ENCODE measurements at regions not wholly inside any gene's neighbourhood (a gene's known extent, or its start where the extent isn't known, plus 50 kb on each side); places are given as distances from the start of the nearest gene placed in this dataset.

GRCh38 chr6:100269189-100269588 is 195.5 kb downstream of the SIM1 start:
- TF ChIP-seq SIN3A (IDR thresholded peaks at IDR 0.05; ENCODE audit: borderline replicate concordance, insufficient read depth, low read length) (no peak), POLR2AphosphoS5 (IDR thresholded peaks at IDR 0.05; ENCODE audit: low read depth, low read length) (no peak), REST (IDR thresholded peaks at IDR 0.05; ENCODE audit: insufficient read depth in 1 of 2, low read depth in 2 of 2, low read length in 2 of 2) (no peak), TAF1 (IDR thresholded peaks at IDR 0.05; ENCODE audit: borderline replicate concordance, insufficient read depth, low read length) (no peak), FOXP2 (optimal IDR thresholded peaks at IDR 0.05; ENCODE audit: borderline replicate concordance, extremely low read depth, extremely low read length, insufficient read depth) (no peak)

- no peak for TF ChIP-seq FOXP2 (optimal IDR thresholded peaks at IDR 0.05; ENCODE audit: borderline replicate concordance, extremely low read depth, extremely low read length, insufficient read depth)
- TF ChIP-seq REST (IDR thresholded peaks at IDR 0.05; ENCODE audit: insufficient read depth in 1 of 2, low read depth in 2 of 2, low read length in 2 of 2), result no peak
- no peak for TF ChIP-seq SIN3A (IDR thresholded peaks at IDR 0.05; ENCODE audit: borderline replicate concordance, insufficient read depth, low read length)
- TF ChIP-seq TAF1 (IDR thresholded peaks at IDR 0.05; ENCODE audit: borderline replicate concordance, insufficient read depth, low read length), result no peak
- no peak for TF ChIP-seq POLR2AphosphoS5 (IDR thresholded peaks at IDR 0.05; ENCODE audit: low read depth, low read length)
These were observed 196.4 kb downstream of the SIM1 start for GRCh38 chr6:100268326-100268725.

GRCh38 chr6:100267721-100268123 is 197.0 kb downstream of the SIM1 start:
- TF ChIP-seq SIN3A (IDR thresholded peaks at IDR 0.05; ENCODE audit: borderline replicate concordance, insufficient read depth, low read length) (no peak), REST (IDR thresholded peaks at IDR 0.05; ENCODE audit: insufficient read depth in 1 of 2, low read depth in 2 of 2, low read length in 2 of 2) (no peak), POLR2AphosphoS5 (IDR thresholded peaks at IDR 0.05; ENCODE audit: low read depth, low read length) (no peak), TAF1 (IDR thresholded peaks at IDR 0.05; ENCODE audit: borderline replicate concordance, insufficient read depth, low read length) (no peak), FOXP2 (optimal IDR thresholded peaks at IDR 0.05; ENCODE audit: borderline replicate concordance, extremely low read depth, extremely low read length, insufficient read depth) (no peak)

DNA sequence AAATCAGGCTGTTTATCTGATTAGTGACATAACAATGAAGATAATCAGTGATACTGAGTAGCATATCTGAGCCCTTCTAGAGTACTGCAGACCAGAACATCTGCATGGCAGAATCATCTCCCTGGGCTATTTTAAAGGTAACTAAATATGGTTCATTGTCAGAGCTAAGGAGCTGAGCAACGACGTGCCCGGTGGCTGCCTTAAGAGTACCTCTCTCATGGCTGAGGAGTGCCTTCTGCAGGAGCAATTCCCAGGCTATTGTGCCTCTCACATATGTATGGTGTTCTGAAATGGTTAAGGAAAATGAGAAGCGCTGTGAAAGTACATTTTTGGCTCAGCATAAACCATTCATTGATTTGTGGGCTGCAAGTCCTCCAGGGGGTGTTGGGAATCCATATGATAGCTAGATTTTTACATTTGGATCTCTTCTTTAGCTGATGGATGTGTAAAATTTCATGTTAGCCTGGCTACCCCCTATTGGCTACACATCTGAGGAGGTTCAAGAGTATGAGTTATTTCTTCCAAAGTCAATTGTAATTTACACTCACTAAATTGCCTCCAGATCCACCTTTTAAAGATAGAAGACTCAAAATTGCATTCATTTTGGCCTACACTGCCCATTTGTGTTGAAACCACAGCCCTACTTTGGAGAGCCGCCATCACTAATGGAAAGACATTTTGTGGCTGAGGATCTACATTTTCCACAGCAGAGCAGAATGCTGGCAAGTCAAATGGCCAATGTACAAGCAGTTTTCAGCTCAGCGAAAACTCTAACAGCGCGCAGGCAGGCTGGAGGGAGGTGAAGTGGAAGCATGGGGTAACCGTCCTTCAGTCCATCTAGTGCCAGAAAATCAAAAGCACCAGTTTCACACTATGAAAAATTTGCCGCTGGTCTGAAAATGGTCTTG is 198.0 kb downstream of the SIM1 start:
- no peak for TF ChIP-seq SIN3A (IDR thresholded peaks at IDR 0.05; ENCODE audit: borderline replicate concordance, insufficient read depth, low read length)
- TF ChIP-seq TAF1 (IDR thresholded peaks at IDR 0.05; ENCODE audit: borderline replicate concordance, insufficient read depth, low read length), result no peak
- no peak for TF ChIP-seq POLR2AphosphoS5 (IDR thresholded peaks at IDR 0.05; ENCODE audit: low read depth, low read length)
- no peak for TF ChIP-seq FOXP2 (optimal IDR thresholded peaks at IDR 0.05; ENCODE audit: borderline replicate concordance, extremely low read depth, extremely low read length, insufficient read depth)
- no peak for TF ChIP-seq REST (IDR thresholded peaks at IDR 0.05; ENCODE audit: insufficient read depth in 1 of 2, low read depth in 2 of 2, low read length in 2 of 2)
